ENCODE measurements at regions not wholly inside any gene's neighbourhood (a gene's known extent, or its start where the extent isn't known, plus 50 kb on each side); places are given as distances from the start of the nearest gene placed in this dataset.

DNA sequence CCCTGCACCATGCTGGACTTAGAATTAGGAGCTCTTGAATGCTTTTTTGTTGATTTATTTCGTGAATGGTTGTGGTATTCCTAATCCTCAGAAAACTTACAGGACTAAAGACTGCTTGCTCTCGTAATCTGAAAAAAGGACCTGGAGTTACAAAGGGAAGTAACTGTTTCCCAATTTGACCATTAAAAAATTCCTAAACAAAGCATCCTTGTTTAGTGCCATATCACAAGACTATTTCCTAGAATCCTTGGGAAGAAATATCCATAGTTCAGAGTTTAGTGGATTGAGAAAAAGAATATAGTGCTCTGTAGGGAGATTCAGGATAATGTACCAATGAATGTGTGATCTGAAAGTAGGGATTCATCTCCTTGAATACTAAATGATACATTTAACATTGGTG lies 186.8 kb downstream of the NDFIP2 start:
- TF ChIP-seq POLR2A (IDR thresholded peaks at IDR 0.05): no peak
- TF ChIP-seq, protein P1, sequence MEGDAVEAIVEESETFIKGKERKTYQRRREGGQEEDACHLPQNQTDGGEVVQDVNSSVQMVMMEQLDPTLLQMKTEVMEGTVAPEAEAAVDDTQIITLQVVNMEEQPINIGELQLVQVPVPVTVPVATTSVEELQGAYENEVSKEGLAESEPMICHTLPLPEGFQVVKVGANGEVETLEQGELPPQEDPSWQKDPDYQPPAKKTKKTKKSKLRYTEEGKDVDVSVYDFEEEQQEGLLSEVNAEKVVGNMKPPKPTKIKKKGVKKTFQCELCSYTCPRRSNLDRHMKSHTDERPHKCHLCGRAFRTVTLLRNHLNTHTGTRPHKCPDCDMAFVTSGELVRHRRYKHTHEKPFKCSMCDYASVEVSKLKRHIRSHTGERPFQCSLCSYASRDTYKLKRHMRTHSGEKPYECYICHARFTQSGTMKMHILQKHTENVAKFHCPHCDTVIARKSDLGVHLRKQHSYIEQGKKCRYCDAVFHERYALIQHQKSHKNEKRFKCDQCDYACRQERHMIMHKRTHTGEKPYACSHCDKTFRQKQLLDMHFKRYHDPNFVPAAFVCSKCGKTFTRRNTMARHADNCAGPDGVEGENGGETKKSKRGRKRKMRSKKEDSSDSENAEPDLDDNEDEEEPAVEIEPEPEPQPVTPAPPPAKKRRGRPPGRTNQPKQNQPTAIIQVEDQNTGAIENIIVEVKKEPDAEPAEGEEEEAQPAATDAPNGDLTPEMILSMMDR (IDR thresholded peaks at IDR 0.05): no peak
